Activated CD4-positive, alpha-beta T cell treated with anti-CD3 and anti-CD28 coated beads, Interleukin-10, Interleukin-2, amounts not matched to agents 100 ng/mL and 50 ng/mL, durations not matched to agents 16 hours and 8 hours (primary cell): ENCODE measurements at regions not wholly inside any gene's neighbourhood (a gene's known extent, or its start where the extent isn't known, plus 50 kb on each side); places are given as distances from the start of the nearest gene placed in this dataset.

Experiments used
- DNase-seq: peaks from one replicate; pipeline ENCODE4 v3.0.0-alpha.2; 2020

GRCh38 chr4:119743644-119744043 lies 115.0 kb upstream of the PDE5A start:
- no peak for DNase-seq

DNA sequence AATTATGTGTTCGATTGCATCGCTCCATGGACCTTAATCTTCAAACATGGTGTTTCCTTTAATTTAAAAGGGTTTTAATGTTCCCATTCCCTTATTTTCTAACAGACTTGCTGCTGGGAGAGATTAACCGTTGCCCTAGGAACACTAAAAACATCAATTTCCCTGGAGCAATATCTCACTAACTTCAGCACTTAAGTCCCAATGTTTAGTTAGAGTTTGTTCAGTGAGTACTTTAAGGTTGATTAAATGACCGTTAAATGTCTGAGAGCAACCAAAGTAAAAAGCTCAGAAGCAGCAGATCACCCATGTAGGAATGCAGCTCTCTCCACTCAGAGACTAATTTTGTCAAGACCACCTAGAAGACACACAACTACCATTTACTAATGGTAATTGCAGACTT lies 111.2 kb upstream of the PDE5A start:
- no peak for DNase-seq

- no peak for DNase-seq
Observed at GRCh38 chr4:119738901-119739300, 110.3 kb upstream of the PDE5A start.

DNA sequence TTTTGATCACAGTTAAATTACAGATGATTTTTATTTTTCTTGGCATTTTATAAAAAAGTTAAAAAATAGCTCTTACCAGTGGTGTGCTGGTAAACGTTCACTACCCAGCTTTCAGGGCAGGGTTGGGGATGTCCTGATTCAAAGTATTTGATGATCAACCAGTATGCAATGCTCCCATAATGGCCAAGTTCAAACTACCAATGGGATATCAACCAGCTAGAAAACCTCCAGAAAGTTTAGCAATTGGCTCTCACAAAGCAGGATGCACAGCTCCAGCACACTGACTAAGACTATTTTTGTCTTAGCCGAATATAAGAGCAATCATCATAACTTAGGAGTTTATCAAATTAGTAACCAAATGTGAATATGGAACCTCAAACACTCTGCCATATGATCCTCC lies 108.0 kb upstream of the PDE5A start:
- no peak for DNase-seq

DNA sequence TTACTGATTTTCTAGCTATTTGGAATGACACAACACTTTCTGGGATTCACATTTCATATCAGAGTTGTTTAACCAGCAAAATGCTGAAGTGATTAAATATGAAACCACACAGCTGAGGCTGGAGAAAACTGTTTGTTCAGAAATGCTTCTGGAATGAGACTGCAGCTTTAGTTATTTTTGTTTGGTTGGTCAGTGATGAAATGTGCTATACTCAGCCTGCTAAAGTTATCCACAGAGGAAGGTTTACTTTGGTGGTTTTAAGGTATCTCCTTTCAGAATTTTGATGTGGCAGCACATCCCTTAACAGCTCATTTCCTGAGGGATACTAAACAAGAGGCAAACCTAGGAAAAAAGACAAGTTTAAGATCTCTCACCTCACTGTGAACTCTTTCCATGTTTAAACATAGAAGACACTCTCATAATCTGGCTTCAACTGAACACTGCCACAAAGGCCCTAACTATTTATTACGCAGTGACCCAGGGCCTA lies 106.6 kb upstream of the PDE5A start:
- peak; percentile 0 for DNase-seq

GRCh38 chr4:119733431-119733830 lies 104.8 kb upstream of the PDE5A start:
- DNase-seq: no peak

DNA sequence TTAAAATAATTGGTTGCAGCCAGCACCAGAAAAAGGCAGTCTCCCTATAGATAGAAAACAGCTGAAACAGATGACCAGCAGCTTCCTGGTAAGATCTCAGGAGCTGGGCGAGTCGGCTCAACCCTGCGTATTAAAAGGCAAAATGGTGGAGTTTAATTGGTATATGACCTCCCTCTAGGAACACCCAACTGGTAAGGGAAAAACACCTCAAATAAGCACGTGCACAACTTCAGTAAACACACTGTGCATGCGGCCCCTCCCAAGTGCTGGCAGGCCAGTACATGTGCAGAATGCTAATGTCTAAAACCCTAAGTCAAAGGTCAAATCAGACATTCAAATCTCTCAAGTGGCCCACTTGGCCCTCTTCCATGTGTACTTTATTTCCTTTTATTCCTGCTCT lies 103.2 kb upstream of the PDE5A start:
- no peak for DNase-seq

DNA sequence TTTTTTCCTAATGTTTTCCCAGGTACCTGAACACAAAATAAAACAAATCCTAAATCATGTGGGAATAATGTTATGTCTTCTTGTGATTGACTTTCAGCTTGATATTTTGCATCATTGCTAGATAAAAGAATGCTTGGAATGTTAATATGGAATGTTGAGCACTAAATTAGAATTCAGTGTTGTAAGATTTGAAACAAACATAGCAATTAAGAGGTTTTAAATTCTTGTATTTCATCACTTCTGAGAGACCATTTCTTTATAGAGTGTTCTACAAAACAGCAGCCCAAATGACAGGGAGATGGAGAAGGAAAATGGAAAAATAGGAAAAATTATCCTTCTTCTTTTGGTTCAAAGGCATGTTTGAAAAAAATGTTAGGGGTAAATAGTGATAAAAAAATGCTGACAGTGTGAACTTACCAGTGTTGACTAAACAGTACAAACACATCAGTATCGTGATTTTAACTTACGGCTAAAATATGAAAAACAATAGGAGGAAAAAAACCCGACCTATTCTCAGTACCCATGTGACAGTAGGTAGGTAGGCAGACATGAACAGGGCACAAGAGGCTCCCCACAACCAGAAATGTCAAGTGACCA lies 102.6 kb upstream of the PDE5A start:
- no peak for DNase-seq

GRCh38 chr4:119730671-119730950 lies 102.0 kb upstream of the PDE5A start:
- DNase-seq: no peak

GRCh38 chr4:119729835-119730670 lies 101.4 kb upstream of the PDE5A start:
- DNase-seq: no peak

GRCh38 chr4:119728692-119729593 lies 100.3 kb upstream of the PDE5A start:
- no peak for DNase-seq

- DNase-seq: no peak
Observed at GRCh38 chr4:119728185-119728584, 99.6 kb upstream of the PDE5A start.

- no peak for DNase-seq
Observed at GRCh38 chr4:119726505-119726904, 97.9 kb upstream of the PDE5A start.

DNA sequence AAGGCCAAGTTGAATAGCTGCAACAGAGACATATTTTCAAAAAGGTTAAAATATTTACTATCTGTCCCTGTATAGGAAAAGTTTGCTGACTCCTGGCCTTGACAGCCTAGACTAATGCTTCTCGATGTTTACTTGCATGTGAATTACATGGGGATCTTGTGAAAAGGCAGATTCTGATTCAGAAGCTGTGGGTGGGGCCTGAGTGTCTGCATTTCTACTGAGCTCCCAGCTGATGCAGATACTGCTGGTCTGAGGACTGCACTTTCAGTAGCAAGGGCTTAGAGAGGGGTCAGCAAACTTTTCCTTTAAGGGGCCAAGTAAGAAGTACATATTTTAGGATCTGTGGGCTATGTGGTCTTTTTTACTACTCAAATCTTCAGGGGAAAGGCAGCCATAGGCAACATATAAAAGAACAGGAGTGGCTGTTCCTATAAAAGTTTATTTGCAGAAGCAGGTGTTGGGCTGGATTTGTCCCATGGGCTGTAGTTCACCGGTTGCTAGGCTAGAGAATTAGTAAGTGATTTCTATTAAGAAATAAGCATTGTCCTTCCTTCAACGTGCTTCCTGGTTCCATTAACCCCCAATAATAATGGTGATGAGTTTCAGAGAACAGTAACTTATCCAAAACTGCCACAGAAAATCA lies 97.2 kb upstream of the PDE5A start:
- DNase-seq: no peak

- DNase-seq: no peak
Observed at GRCh38 chr4:119725011-119725410, 96.4 kb upstream of the PDE5A start.

- no peak for DNase-seq
Observed at GRCh38 chr4:119722670-119723069, 94.1 kb upstream of the PDE5A start.

- no peak for DNase-seq
Observed at GRCh38 chr4:119721878-119722277, 93.3 kb upstream of the PDE5A start.

GRCh38 chr4:119715490-119716445 lies 87.2 kb upstream of the PDE5A start:
- DNase-seq: no peak

- no peak for DNase-seq
Observed at GRCh38 chr4:119709418-119709817, 80.8 kb upstream of the PDE5A start.

- DNase-seq: no peak
Observed at GRCh38 chr4:119707336-119707735, 78.7 kb upstream of the PDE5A start.

GRCh38 chr4:119706804-119707203 lies 78.2 kb upstream of the PDE5A start:
- DNase-seq: no peak

- no peak for DNase-seq
Observed at GRCh38 chr4:119697887-119698393, 69.3 kb upstream of the PDE5A start.
